Gastrocnemius medialis (tissue), 4 donors: ENCODE measurements at regions not wholly inside any gene's neighbourhood (a gene's known extent, or its start where the extent isn't known, plus 50 kb on each side); places are given as distances from the start of the nearest gene placed in this dataset.

ENCODE experiments used
- ATAC-seq, 2 donors: fragments of 150-250 bp; one replicate each; pipeline ENCODE4 v1.9.1; 2016
- DNase-seq, 2 donors: peaks; one replicate each; pipeline ENCODE4 v3.0.0-alpha.2; 2019
- H3K27ac ChIP-seq, 4 donors: fragments of 200-600 bp; sonication (generic); 1 replicate in 1 of 4; 2 replicates in 3 of 4; pipeline ENCODE4 v1.5.1; 2016 to 2018; ENCODE audit warnings: mild to moderate bottlenecking in 2 of 4, moderate library complexity in 1 of 4
- H3K27me3 ChIP-seq, 3 donors: fragments of 200-600 bp; sonication (generic) in 2 of 3; 1 replicate in 1 of 3; 2 replicates in 2 of 3; pipeline versions ENCODE4 v1.5.1 to v1.6.0; 2016 to 2019; ENCODE audit warnings: mild to moderate bottlenecking in 1 of 3, moderate library complexity in 1 of 3
- H3K36me3 ChIP-seq, 2 donors: fragments of 200-600 bp; sonication (generic) in 1 of 2; one replicate each; pipeline ENCODE4 v1.5.1; 2017 to 2018
- H3K4me1 ChIP-seq, 2 donors: fragments of 200-600 bp; sonication (generic) in 1 of 2; one replicate each; pipeline ENCODE4 v1.5.1; 2016 to 2017; ENCODE audit warnings: mild to moderate bottlenecking in 2 of 2
- H3K4me3 ChIP-seq, 4 donors: fragments of 200-600 bp; sonication (generic) in 3 of 4; 1 replicate in 1 of 4; 2 replicates in 3 of 4; pipeline ENCODE4 v1.5.1; 2016 to 2019; ENCODE audit warnings: mild to moderate bottlenecking in 2 of 4
- H3K9me3 ChIP-seq, 3 donors: fragments of 200-600 bp; sonication (generic) in 2 of 3; 1 replicate in 1 of 3; 2 replicates in 2 of 3; pipeline ENCODE4 v1.5.1; 2016 to 2019
- CTCF ChIP-seq, 5 experiments: fragments of 450-650 bp in 3 of 5; fragments of 200-600 bp in 2 of 5; sonication (generic) in 2 of 5; IDR thresholded peaks in 4 of 5; conservative IDR thresholded peaks in 1 of 5; 1 replicate in 4 of 5; 2 replicates in 1 of 5; pipeline ENCODE4 v1.5.1; 2016 to 2019; ENCODE audit warnings: antibody characterized with exemption in 5 of 5, mild to moderate bottlenecking in 3 of 5, moderate library complexity in 3 of 5
- POLR2A ChIP-seq, 2 donors: fragments of 450-650 bp; IDR thresholded peaks; one replicate each; pipeline ENCODE4 v1.6.1; 2017; ENCODE audit warnings: antibody characterized with exemption in 2 of 2, mild to moderate bottlenecking in 2 of 2, moderate library complexity in 2 of 2
- in situ Hi-C, 4 donors: fragments of 200-750 bp; cut with MboI; loops; one replicate each; pipeline versions ENCODE4 v1.15.0 to v1.8.0; 2017; ENCODE audit warnings: low sequenced_read_pairs in 4 of 4
- intact Hi-C: fragments of 100-400 bp; cut with DNase I; formaldehyde crosslinking; loops from one replicate; pipeline ENCODE4 v1.15.1; 2023; ENCODE audit warnings: low total_unique reads

- ATAC-seq: no peak
- no peaks in the 10 kb centered on the region for H3K27me3 ChIP-seq
Observed at GRCh38 chr2:161046876-161047275, 113.4 kb upstream of the TANK start.

GRCh38 chr2:161048317-161048716 is 111.9 kb upstream of the TANK start:
- no peak for TF ChIP-seq POLR2A (IDR thresholded peaks at IDR 0.05)
- no peaks in the 10 kb centered on the region for H3K9me3 ChIP-seq
- in situ Hi-C loops (no loop called here), intact Hi-C loops (no loop called here)
- no peak overlapping the region for H3K4me3 ChIP-seq
- ATAC-seq (no peak), DNase-seq (no peak)
- H3K27me3 ChIP-seq: no peaks in the 10 kb centered on the region
- H3K36me3 ChIP-seq: no peaks in the 10 kb centered on the region
- H3K27ac ChIP-seq: no peak overlapping the region
- H3K4me1 ChIP-seq: peaks cover 14 to 23% of the 10 kb centered on the region in 2 donors

More at GRCh38 chr2:161046876-161047275, 113.4 kb upstream of the TANK start:
- Histone ChIP-seq H3K4me3 (no peak overlapping the region), H3K9me3 (no peaks in the 10 kb centered on the region), H3K4me1 (peaks cover 14 to 23% of the 10 kb centered on the region in 2 donors), H3K36me3 (no peaks in the 10 kb centered on the region), H3K27ac (no peak overlapping the region)
- intact Hi-C loops: no loop called here
- DNase-seq: no peak
- in situ Hi-C loops: no loop called here
- TF ChIP-seq POLR2A (IDR thresholded peaks at IDR 0.05) (no peak), CTCF (IDR thresholded peaks at IDR 0.05 in 4 of 5, conservative IDR thresholded peaks at IDR 0.05 in 1 of 5) (no peak)

GRCh38 chr2:161049559-161049958 is 110.7 kb upstream of the TANK start:
- ATAC-seq (no peak), DNase-seq (no peak)
- H3K9me3 ChIP-seq: no peaks in the 10 kb centered on the region
- H3K4me1 ChIP-seq: peaks cover 9 to 12% of the 10 kb centered on the region in 2 donors
- TF ChIP-seq POLR2A (IDR thresholded peaks at IDR 0.05) (no peak), CTCF (IDR thresholded peaks at IDR 0.05 in 4 of 5, conservative IDR thresholded peaks at IDR 0.05 in 1 of 5) (no peak)
- in situ Hi-C loops (no loop called here), intact Hi-C loops (no loop called here)
- no peaks in the 10 kb centered on the region for H3K27me3 ChIP-seq
- H3K4me3 ChIP-seq: no peak overlapping the region
- no peaks in the 10 kb centered on the region for H3K36me3 ChIP-seq
- no peak overlapping the region for H3K27ac ChIP-seq

GRCh38 chr2:161052214-161052613 is 108.0 kb upstream of the TANK start:
- intact Hi-C loops (no loop called here), in situ Hi-C loops (no loop called here)
- H3K9me3 ChIP-seq: no peaks in the 10 kb centered on the region
- TF ChIP-seq POLR2A (IDR thresholded peaks at IDR 0.05) (no peak), CTCF (IDR thresholded peaks at IDR 0.05 in 4 of 5, conservative IDR thresholded peaks at IDR 0.05 in 1 of 5) (no peak)
- no peaks in the 10 kb centered on the region for H3K27me3 ChIP-seq
- H3K4me1 ChIP-seq: no peaks in the 10 kb centered on the region
- DNase-seq (no peak), ATAC-seq (no peak)
- no peak overlapping the region for H3K4me3 ChIP-seq
- H3K36me3 ChIP-seq: no peaks in the 10 kb centered on the region
- H3K27ac ChIP-seq: no peak overlapping the region

DNA sequence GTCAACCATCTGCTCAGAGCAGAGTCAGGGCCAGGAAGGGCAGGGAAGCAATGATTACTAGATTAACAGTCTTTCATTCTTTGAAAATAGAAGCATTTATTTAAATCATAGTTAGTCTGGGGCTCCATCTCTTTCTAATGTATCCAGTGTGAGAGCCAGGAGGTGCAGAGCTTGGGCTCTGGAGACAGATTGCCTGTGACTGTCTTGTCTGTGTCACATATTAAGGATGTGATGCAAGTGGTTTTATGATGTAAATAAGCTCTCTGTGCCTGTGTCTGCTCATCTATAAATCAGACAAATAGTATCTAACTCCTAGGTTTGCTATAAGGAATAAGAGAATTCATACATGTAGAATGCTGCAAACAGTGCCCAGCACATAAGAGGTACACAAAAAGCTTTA is 104.9 kb upstream of the TANK start:
- intact Hi-C loops: no loop called here
- Histone ChIP-seq H3K27ac (no peak overlapping the region), H3K36me3 (no peaks in the 10 kb centered on the region), H3K9me3 (no peaks in the 10 kb centered on the region), H3K4me3 (no peak overlapping the region), H3K4me1 (peaks cover 0 to 18% of the 10 kb centered on the region in 2 donors), H3K27me3 (no peaks in the 10 kb centered on the region)
- no peak for ATAC-seq
- TF ChIP-seq CTCF (IDR thresholded peaks at IDR 0.05 in 4 of 5, conservative IDR thresholded peaks at IDR 0.05 in 1 of 5): no peak
- TF ChIP-seq POLR2A (IDR thresholded peaks at IDR 0.05): no peak
- no peak for DNase-seq
- in situ Hi-C loops: no loop called here
